ENCODE measurements at regions not wholly inside any gene's neighbourhood (a gene's known extent, or its start where the extent isn't known, plus 50 kb on each side); places are given as distances from the start of the nearest gene placed in this dataset.

- Histone ChIP-seq H3K9me3 (no peaks in the 10 kb centered on the region), H3K36me3 (no peaks in the 10 kb centered on the region), H3K27ac (no peak overlapping the region), H3K4me3 (no peak overlapping the region), H3K4me1 (no peaks in the 10 kb centered on the region), H3K27me3 (no peaks in the 10 kb centered on the region)
- no peak for DNase-seq
- WGBS, 2 donors: 71 to 89% methylated on average over 7 of the region's 7 CpGs
- no peak for ATAC-seq (ENCODE audit: low FRiP score in 2 of 2)
- no peak for TF ChIP-seq EP300 (IDR thresholded peaks at IDR 0.05)
- TF ChIP-seq POLR2A (IDR thresholded peaks at IDR 0.05): no peak
- TF ChIP-seq CTCF (IDR thresholded peaks at IDR 0.05): no peak
- TF ChIP-seq POLR2AphosphoS5 (IDR thresholded peaks at IDR 0.05): no peak
These were observed 404.7 kb downstream of the DAD1 start for GRCh38 chr14:22184157-22184829.

GRCh38 chr14:22180045-22180444 lies 409.0 kb downstream of the DAD1 start:
- Histone ChIP-seq H3K36me3 (no peaks in the 10 kb centered on the region), H3K9me3 (no peaks in the 10 kb centered on the region), H3K27ac (no peak overlapping the region), H3K4me3 (no peak overlapping the region), H3K27me3 (no peaks in the 10 kb centered on the region), H3K4me1 (no peaks in the 10 kb centered on the region)
- no peak for DNase-seq
- ATAC-seq (ENCODE audit: low FRiP score in 2 of 2): no peak
- 78 to 94% methylated on average over 1 of the region's 1 CpG for WGBS, 2 donors
- TF ChIP-seq POLR2A (IDR thresholded peaks at IDR 0.05): no peak
- TF ChIP-seq CTCF (IDR thresholded peaks at IDR 0.05): no peak
- no peak for TF ChIP-seq POLR2AphosphoS5 (IDR thresholded peaks at IDR 0.05)
- no peak for TF ChIP-seq EP300 (IDR thresholded peaks at IDR 0.05)

- Histone ChIP-seq H3K9me3 (no peaks in the 10 kb centered on the region), H3K27ac (no peak overlapping the region), H3K27me3 (no peaks in the 10 kb centered on the region), H3K4me1 (no peaks in the 10 kb centered on the region), H3K4me3 (no peak overlapping the region), H3K36me3 (no peaks in the 10 kb centered on the region)
- peak in 1 of 2 donors; percentile 25 for ATAC-seq (ENCODE audit: low FRiP score in 2 of 2)
- DNase-seq: no peak
- 92 to 95% methylated on average over 3 of the region's 3 CpGs for WGBS, 2 donors
- no peak for TF ChIP-seq CTCF (IDR thresholded peaks at IDR 0.05)
- no peak for TF ChIP-seq POLR2AphosphoS5 (IDR thresholded peaks at IDR 0.05)
- TF ChIP-seq EP300 (IDR thresholded peaks at IDR 0.05): no peak
These were observed 409.8 kb downstream of the DAD1 start for GRCh38 chr14:22179190-22179589.

- no peak for TF ChIP-seq EP300 (IDR thresholded peaks at IDR 0.05)
- no peak for TF ChIP-seq POLR2A (IDR thresholded peaks at IDR 0.05)
- no peak for TF ChIP-seq POLR2AphosphoS5 (IDR thresholded peaks at IDR 0.05)
- no peak for TF ChIP-seq CTCF (IDR thresholded peaks at IDR 0.05)
- no peaks in the 10 kb centered on the region for H3K9me3 ChIP-seq
- no peak overlapping the region for H3K27ac ChIP-seq
- no peaks in the 10 kb centered on the region for H3K4me1 ChIP-seq
- H3K4me3 ChIP-seq: no peak overlapping the region
- no peaks in the 10 kb centered on the region for H3K36me3 ChIP-seq
- H3K27me3 ChIP-seq: no peaks in the 10 kb centered on the region
- WGBS, 2 donors: 66 to 83% methylated on average over 2 of the region's 2 CpGs
- no peak for DNase-seq
- peak in 1 of 2 donors; percentile 68 for ATAC-seq (ENCODE audit: low FRiP score in 2 of 2)
These were observed 410.6 kb downstream of the DAD1 start for GRCh38 chr14:22178333-22178839.

- Histone ChIP-seq H3K27ac (no peak overlapping the region), H3K27me3 (no peaks in the 10 kb centered on the region), H3K36me3 (no peaks in the 10 kb centered on the region), H3K9me3 (no peaks in the 10 kb centered on the region), H3K4me1 (no peaks in the 10 kb centered on the region), H3K4me3 (no peak overlapping the region)
- DNase-seq (no peak), ATAC-seq (ENCODE audit: low FRiP score in 2 of 2) (peak in 1 of 2 donors; percentile 38)
- WGBS, 2 donors: 48 to 65% methylated on average over 4 of the region's 4 CpGs
- TF ChIP-seq CTCF (IDR thresholded peaks at IDR 0.05) (no peak), POLR2A (IDR thresholded peaks at IDR 0.05) (no peak), EP300 (IDR thresholded peaks at IDR 0.05) (no peak), POLR2AphosphoS5 (IDR thresholded peaks at IDR 0.05) (no peak)
These were observed 411.2 kb downstream of the DAD1 start for GRCh38 chr14:22177870-22178269.

All from upper lobe of left lung (tissue), 6 donors.